WERI-Rb-1 (cell line): ENCODE measurements at regions not wholly inside any gene's neighbourhood (a gene's known extent, or its start where the extent isn't known, plus 50 kb on each side); places are given as distances from the start of the nearest gene placed in this dataset.
A peak's percentile ranks its signal among the peaks of the same experiment; 100 is the strongest.
"Not testable (repeated sequence)": the region's sequence is repeated elsewhere in the genome, so short reads cannot be mapped to it uniquely, and the experiment has no call there.

Experiments
- DNase-seq: peaks from one replicate; pipeline ENCODE4 v3.0.0-alpha.2; 2020
- H3K27ac ChIP-seq: fragments of 250-450 bp; sonication (Bioruptor Pico); 2 replicates; pipeline ENCODE4 v1.5.1; 2020; ENCODE audit warnings: mild to moderate bottlenecking, moderate library complexity
- H3K27me3 ChIP-seq: fragments of 250-450 bp; sonication (Bioruptor Pico); 2 replicates; pipeline ENCODE4 v1.5.1; 2021; ENCODE audit warnings: mild to moderate bottlenecking, low read depth, moderate library complexity; ENCODE audit not compliant: insufficient read depth, severe bottlenecking
- H3K36me3 ChIP-seq: fragments of 250-450 bp; sonication (Bioruptor Pico); 2 replicates; pipeline ENCODE4 v1.5.1; 2020; ENCODE audit warnings: mild to moderate bottlenecking, moderate library complexity
- H3K4me3 ChIP-seq: 2 replicates; pipeline ENCODE4 v1.5.1; 2011; ENCODE audit warnings: low read depth, mild to moderate bottlenecking, control low read depth, low read length
- H3K9me3 ChIP-seq: fragments of 250-450 bp; sonication (Bioruptor Pico); 2 replicates; pipeline ENCODE4 v1.5.1; 2021; ENCODE audit warnings: mild to moderate bottlenecking, moderate library complexity; ENCODE audit not compliant: severe bottlenecking
- CTCF ChIP-seq: IDR thresholded peaks from 2 replicates; pipeline ENCODE4 v1.5.1; 2011; ENCODE audit warnings: low read depth, mild to moderate bottlenecking, control low read depth, inconsistent platforms, low read length

DNA sequence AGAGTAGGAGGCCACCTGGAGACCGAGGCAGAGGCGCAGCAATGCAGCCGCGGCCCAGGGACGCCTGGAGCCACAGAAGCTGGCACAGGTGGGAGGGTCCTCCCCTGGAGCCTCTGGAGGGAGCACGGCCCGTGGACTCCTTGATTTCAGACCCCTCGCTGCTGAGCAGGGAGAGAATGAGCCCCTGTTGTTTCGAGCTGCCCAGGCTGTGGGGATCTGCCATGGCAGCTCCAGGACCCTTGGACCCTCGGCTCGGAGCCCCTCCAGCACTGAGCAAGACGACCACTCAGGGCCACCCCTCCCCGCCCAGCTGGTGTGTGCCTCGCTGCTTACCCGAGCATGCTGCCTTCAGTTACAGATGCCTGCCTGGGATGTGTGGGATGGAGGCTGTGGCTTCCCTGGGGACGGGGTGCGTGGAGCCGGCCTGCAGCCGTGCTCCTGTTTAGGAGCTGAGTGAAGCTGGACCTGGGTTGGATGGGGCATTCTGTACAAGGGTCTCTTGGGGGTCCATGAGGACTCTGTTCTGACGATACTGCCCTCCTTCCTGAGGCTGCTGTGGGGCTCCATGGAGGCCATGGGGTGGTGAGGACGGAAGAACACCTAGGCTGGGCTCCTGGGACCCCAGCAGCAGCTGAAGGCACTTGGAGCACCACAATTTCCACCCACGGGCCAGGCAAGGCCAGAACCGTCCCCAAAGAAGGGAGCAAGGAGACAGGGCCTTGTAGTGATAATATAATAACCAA is 115.1 kb upstream of the LPCAT1 start:
- Histone ChIP-seq H3K36me3 (peaks cover 2% of the 10 kb centered on the region; the same call in 1 of the 2 replicates), H3K27me3 (peaks cover 13% of the 10 kb centered on the region), H3K4me3 (no peak overlapping the region), H3K27ac (no peak overlapping the region), H3K9me3 (no peaks in the 10 kb centered on the region)
- TF ChIP-seq CTCF: no peak
- no peak for DNase-seq

DNA sequence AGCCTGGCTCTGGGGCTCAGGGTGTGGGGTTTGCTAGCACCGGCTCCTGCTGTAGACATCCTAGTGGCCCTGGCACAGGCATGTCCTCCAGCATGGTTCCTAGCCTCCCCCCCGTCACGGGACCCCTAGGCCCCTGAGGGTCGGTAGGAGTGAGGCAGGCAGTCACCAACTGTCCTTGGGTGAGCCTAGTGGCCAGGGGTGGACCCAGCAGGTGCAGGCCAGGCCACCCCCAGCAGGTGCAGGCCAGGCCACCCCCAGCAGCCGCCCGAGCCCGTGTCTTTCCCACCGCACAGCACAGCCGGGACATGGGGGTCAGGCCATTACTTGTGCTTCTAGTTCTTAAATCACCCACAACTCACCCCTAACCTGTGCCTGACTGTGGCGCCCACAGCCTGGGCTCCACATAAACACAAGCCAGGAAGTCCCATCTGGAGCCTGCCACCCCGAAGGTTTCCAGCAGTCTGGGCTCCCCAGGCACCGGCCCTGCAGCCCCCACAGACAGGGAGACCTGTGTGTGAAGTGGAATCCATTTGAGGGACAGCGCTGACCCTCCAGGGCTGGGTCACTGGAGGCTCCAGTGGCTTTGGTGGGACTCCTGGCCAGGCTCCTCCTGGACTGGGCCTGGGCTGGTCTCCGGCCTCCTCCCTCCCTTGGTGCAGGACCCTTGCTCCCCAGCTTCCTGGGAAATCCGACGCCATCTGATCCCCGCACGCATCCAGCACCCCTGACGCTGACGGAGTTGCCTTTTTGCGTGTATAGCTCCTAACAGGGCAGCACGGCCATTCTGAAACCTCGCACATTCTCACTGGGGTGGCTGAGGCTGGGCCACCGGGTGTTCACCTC is 114.1 kb upstream of the LPCAT1 start:
- TF ChIP-seq CTCF: no peak
- peaks cover 2% of the 10 kb centered on the region; the same call in 1 of the 2 replicates for H3K36me3 ChIP-seq
- no peak overlapping the region for H3K27ac ChIP-seq
- H3K4me3 ChIP-seq: no peak overlapping the region
- peaks cover 4% of the 10 kb centered on the region for H3K27me3 ChIP-seq
- DNase-seq: no peak
- no peaks in the 10 kb centered on the region for H3K9me3 ChIP-seq

DNA sequence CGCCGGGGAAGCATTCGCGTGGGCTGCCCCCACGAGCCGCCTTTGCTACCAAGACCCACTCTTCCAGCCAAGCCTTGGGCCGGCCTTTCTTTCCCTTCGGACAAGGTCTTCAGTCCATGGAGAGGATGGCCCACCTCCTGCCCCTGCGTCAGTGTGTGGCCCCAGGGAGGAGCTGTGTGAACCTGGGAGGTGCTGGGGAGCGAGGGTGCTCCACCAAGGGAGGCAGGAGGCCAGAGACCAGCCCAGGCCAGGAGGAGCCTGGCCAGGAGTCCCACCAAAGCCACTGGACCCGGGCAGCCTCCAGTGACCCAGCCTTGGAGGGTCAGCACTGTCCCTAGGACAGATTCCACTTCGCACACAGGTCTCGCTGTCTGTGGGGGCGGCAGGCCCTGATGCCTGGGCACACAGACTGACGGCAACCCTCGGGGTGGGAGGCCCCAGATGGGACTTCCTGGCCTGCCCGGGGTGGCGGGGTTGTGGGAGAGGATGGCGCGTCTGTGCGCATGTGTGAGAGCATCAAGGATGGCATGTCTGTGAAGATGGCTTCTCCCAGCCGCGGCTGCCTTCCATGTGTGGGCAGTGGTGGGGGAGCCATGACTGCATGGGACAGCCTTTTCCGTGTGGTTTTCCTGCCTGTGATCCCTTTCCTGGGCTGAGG is 113.3 kb upstream of the LPCAT1 start:
- peaks cover 2% of the 10 kb centered on the region; the same call in 1 of the 2 replicates for H3K36me3 ChIP-seq
- H3K27me3 ChIP-seq: no peaks in the 10 kb centered on the region
- H3K27ac ChIP-seq: no peak overlapping the region
- H3K9me3 ChIP-seq: no peaks in the 10 kb centered on the region
- no peak overlapping the region for H3K4me3 ChIP-seq
- no peak for TF ChIP-seq CTCF
- DNase-seq: no peak

GRCh38 chr5:1636208-1636770 is 112.5 kb upstream of the LPCAT1 start:
- DNase-seq, H3K4me3 ChIP-seq, H3K9me3 ChIP-seq, H3K36me3 ChIP-seq, H3K27ac ChIP-seq, H3K27me3 ChIP-seq: not testable (repeated sequence)

DNA sequence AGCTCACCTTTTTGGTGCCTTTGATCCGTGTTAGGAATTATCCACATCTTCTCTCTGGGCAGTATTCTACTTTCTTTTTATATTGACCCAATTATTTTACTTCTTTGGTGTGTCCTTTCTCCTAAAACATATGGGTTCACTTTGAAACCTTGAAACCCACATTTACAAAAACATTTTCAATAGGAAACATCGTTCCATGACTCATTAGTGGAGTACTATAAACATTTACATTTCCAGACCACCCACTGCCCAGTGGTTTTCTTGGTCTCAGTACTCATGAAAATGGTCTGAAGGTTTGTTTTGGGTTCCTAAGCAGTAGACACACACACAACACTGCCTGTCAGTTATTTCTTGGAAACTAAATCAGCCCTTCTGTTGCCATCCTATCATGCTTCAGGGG is 111.7 kb upstream of the LPCAT1 start:
- DNase-seq, H3K27ac ChIP-seq, H3K4me3 ChIP-seq, H3K9me3 ChIP-seq, H3K36me3 ChIP-seq, H3K27me3 ChIP-seq: not testable (repeated sequence)

GRCh38 chr5:1634337-1634661 is 110.5 kb upstream of the LPCAT1 start:
- H3K4me3 ChIP-seq: peak overlapping the region; percentile 67
- peak overlapping the region; percentile 92 for H3K27ac ChIP-seq
- no peaks in the 10 kb centered on the region for H3K9me3 ChIP-seq
- no peaks in the 10 kb centered on the region for H3K27me3 ChIP-seq
- H3K36me3 ChIP-seq: peaks cover 6% of the 10 kb centered on the region
- DNase-seq: no peak
- no peak for TF ChIP-seq CTCF
